ENCODE measurements at regions not wholly inside any gene's neighbourhood (a gene's known extent, or its start where the extent isn't known, plus 50 kb on each side); places are given as distances from the start of the nearest gene placed in this dataset.
A peak's percentile ranks its signal among the peaks of the same experiment; 100 is the strongest.
"Not testable (repeated sequence)": the region's sequence is repeated elsewhere in the genome, so short reads cannot be mapped to it uniquely, and the experiment has no call there.

DNA sequence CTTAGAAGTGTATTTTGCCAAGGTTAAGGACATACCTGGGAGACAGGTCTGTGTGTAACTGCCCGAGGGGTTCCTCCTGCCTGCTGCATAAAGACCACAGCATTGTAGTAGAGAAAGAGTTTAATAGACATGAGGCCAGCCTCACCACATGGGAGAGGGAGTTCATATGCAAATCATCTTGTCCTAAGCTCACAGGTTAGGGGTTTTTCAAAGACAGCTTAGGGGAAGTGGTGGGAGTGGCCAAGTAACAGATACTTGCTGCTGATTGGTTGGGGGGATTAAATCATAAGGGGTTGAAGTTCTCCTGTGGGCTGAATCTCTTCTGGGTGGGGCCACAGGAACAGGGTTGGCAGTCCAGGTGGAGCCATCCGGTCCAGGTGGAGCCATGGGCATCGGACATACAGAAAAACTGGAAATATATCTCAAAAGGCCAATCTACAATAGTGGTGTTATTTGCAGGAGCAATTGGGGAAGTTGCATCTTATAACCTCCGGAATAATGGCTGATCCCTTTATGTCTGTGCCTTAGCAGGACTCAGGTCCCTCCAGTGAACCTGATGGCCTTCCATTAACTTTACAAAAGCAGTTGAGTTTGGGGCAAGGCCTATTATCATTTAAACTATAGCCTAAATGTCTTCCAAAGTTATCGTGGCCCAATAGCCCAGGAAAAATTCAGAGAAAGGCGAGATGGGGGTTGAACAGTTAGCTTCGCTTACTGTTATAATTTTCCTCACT is 86.0 kb upstream of the MFGE8 start:
- DNase-seq (ENCODE audit: low read depth, low spot score), result no peak
- H3K4me3 ChIP-seq (ENCODE audit: low read depth, low read length), result no peak overlapping the region
- TF ChIP-seq, protein P1, sequence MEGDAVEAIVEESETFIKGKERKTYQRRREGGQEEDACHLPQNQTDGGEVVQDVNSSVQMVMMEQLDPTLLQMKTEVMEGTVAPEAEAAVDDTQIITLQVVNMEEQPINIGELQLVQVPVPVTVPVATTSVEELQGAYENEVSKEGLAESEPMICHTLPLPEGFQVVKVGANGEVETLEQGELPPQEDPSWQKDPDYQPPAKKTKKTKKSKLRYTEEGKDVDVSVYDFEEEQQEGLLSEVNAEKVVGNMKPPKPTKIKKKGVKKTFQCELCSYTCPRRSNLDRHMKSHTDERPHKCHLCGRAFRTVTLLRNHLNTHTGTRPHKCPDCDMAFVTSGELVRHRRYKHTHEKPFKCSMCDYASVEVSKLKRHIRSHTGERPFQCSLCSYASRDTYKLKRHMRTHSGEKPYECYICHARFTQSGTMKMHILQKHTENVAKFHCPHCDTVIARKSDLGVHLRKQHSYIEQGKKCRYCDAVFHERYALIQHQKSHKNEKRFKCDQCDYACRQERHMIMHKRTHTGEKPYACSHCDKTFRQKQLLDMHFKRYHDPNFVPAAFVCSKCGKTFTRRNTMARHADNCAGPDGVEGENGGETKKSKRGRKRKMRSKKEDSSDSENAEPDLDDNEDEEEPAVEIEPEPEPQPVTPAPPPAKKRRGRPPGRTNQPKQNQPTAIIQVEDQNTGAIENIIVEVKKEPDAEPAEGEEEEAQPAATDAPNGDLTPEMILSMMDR (IDR thresholded peaks at IDR 0.05; ENCODE audit: insufficient read depth, low read length, missing control alignments), result no peak
- CTCF ChIA-PET, result interaction anchor here (0.8 to 8.4 kb wide), 4 partner anchors 89 to 340 kb away, joined by 3 to 176 read pairs (median 6); no protein-coding TSS in a partner anchor
- POLR2A ChIA-PET, result no interaction called here

DNA sequence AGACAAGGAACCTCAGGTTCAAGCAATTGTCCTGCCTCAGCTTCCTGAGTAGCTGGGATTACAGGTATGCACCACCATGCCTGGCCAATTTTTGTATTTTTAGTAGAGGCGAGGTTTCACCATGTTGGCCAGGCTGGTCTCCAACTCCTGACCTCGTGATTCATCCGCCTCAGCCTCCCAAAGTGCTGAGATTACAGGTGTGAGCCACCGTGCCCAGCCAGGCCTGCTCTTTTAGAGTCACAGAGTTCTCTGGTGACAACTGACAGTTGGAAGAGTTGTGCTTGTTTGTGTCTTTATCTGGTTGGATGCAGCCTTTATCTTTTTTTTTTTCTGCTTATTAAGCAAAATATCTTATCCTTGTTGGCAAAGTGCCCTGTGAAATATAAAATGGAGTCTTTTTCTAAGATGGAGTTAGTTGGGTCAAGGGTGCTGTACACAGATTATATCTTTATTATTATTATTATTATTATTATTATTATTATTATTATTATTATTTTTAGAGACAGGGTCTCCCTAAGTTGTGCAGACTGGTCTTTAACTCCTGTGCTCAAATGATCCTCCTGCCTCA is 86.5 kb upstream of the ABHD2 start:
- H3K4me3 ChIP-seq (ENCODE audit: low read depth, low read length); DNase-seq (ENCODE audit: low read depth, low spot score): not testable (repeated sequence)
- ChIA-PET POLR2A (interaction anchor here (0.6 to 2.8 kb wide), 4 partner anchors 12 to 377 kb away, joined by 3 to 22 read pairs (median 3); partner anchors contain the start of gene MFGE8), CTCF (interaction anchor here (1.0 to 8.4 kb wide), 7 partner anchors 10 to 344 kb away, joined by 3 to 176 read pairs (median 9); no protein-coding TSS in a partner anchor)

DNA sequence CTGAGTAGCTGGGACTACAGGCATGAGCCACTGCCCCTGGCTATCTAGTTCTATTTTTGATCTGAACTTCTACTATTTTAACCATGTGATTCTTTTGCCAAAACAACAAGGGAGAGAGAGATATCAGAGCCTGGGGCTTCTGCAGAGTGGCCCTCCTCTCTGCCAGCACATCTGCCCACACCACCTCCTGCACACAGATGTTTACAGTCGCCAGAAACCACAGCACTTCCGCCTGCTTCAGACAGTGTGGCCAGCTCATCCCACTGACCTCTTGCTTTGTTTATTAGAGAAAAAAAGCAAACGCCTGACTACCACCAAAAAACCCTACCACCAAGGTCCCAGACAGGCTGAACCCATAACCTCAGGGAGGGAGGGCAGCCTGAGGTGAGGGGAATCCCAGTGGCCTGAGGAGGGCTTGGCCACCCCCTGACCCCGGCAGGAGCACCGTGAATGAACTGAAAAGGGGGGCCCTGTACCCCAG is 85.9 kb upstream of the ABHD2 start:
- peak; percentile 33 for DNase-seq (ENCODE audit: low read depth, low spot score)
- no peak overlapping the region for H3K4me3 ChIP-seq (ENCODE audit: low read depth, low read length)
- TF ChIP-seq, protein P1 (IDR thresholded peaks at IDR 0.05; ENCODE audit: insufficient read depth, low read length, missing control alignments), result no peak
- CTCF ChIA-PET, result interaction anchor here (0.9 to 8.4 kb wide), 12 partner anchors 8 to 176 kb away, joined by 3 to 176 read pairs (median 11); partner anchors contain the start of gene MFGE8
- POLR2A ChIA-PET, result interaction anchor here (0.6 to 2.8 kb wide), 4 partner anchors 13 to 378 kb away, joined by 3 to 22 read pairs (median 3); partner anchors contain the start of gene MFGE8

DNA sequence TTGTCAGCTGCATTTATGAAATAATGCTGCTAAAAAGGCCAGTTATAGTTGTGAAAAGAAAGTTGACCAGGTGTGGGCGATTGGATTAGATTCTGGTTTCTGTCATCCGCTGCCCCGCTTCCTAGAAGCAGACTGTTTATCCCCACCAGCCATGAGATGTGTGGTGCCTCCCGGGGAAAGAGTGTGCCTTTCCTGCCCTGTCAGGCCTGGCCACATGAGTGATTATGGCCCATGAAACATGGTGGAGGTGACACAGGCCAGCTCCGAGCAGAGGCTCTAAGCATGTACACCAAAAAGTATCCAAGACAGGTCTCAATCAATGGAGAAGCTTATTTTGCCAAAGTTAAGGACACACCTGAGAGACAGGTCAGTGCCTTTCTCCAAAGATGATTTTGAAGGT is 85.4 kb upstream of the ABHD2 start:
- ChIA-PET CTCF (interaction anchor here (0.9 to 8.4 kb wide), 14 partner anchors 8 to 175 kb away, joined by 3 to 176 read pairs (median 11); partner anchors contain the start of gene MFGE8), POLR2A (interaction anchor here (1.0 to 2.8 kb wide), 2 partner anchors 91 to 98 kb away, joined by 3 to 22 read pairs; partner anchors contain the start of gene MFGE8)
- TF ChIP-seq, protein P1 (IDR thresholded peaks at IDR 0.05; ENCODE audit: insufficient read depth, low read length, missing control alignments), result no peak
- DNase-seq (ENCODE audit: low read depth, low spot score), result no peak
- H3K4me3 ChIP-seq (ENCODE audit: low read depth, low read length), result no peak overlapping the region

DNA sequence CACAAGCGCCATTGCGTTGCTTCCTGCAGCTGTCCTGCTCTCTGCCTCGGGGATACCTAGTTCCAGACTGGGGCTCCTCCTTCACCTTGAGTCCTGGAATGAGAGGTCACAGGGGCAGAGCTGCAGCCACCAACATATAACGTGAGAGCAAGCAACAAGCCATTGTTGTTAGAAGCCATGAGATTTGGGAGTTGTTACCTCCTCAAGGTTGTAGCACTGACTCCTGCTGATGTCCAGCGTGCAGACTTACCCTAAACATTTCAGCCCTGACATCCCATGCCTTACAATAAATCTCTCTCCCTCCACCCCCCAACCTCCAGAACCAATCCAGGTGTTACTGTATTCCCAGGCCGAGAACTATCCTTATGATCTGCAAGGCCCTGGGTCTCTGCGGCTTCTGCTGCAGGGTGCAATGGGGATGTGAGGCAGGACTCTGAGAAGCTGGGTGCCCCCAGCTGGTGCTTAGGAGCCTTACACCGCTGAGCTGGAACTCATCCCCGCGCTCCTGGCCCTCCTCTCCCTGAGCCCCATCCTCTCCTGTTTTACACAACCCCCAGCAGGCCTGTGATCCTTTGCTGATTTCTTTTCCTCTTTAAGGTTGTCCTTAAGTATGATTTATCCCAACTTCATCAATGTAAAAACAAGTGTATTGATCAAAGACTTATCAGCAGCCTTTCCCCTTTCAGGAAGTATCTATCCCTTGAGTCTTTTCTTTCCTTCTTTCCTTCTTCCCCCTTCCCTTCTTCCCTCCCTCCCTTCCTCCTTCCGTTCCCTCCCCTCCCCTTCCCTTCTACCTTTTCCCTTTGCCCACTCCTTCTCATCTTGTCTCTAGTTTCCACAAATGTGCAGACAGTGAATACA is 84.2 kb upstream of the ABHD2 start:
- H3K4me3 ChIP-seq (ENCODE audit: low read depth, low read length), result no peak overlapping the region
- ChIA-PET CTCF (interaction anchor here (0.8 to 8.4 kb wide), 21 partner anchors 9 to 203 kb away, joined by 3 to 176 read pairs (median 7); partner anchors contain the start of gene MFGE8), POLR2A (interaction anchor here (0.6 to 2.8 kb wide), 2 partner anchors 9 to 92 kb away, joined by 3 to 22 read pairs; partner anchors contain the start of gene MFGE8)
- no peak for DNase-seq (ENCODE audit: low read depth, low spot score)
- TF ChIP-seq, protein P1 (IDR thresholded peaks at IDR 0.05; ENCODE audit: insufficient read depth, low read length, missing control alignments), result peak; percentile 82

DNA sequence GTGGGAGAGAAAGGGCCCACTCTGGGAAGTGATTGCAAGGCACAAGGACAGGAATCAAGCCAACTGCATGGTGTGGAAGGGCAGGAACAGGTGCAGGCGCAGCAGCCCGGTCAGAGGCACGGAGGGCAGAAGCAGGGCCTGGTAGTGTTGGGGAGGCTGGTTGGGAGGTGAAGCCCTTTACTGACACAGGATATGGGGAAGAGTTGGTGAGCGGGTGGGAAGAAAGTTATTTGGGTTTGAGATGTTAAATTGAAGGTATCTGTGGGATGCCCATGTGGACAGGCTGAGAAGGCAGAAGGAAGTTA is 83.6 kb upstream of the ABHD2 start:
- H3K4me3 ChIP-seq (ENCODE audit: low read depth, low read length), result no peak overlapping the region
- POLR2A ChIA-PET, result interaction anchor here (0.6 to 2.8 kb wide), 2 partner anchors 10 to 93 kb away, joined by 3 to 22 read pairs; partner anchors contain the start of gene MFGE8
- CTCF ChIA-PET, result interaction anchor here (0.8 to 8.4 kb wide), 18 partner anchors 9 to 126 kb away, joined by 3 to 176 read pairs (median 7); partner anchors contain the start of gene MFGE8
- TF ChIP-seq, protein P1 (IDR thresholded peaks at IDR 0.05; ENCODE audit: insufficient read depth, low read length, missing control alignments), result no peak
- no peak for DNase-seq (ENCODE audit: low read depth, low spot score)

DNA sequence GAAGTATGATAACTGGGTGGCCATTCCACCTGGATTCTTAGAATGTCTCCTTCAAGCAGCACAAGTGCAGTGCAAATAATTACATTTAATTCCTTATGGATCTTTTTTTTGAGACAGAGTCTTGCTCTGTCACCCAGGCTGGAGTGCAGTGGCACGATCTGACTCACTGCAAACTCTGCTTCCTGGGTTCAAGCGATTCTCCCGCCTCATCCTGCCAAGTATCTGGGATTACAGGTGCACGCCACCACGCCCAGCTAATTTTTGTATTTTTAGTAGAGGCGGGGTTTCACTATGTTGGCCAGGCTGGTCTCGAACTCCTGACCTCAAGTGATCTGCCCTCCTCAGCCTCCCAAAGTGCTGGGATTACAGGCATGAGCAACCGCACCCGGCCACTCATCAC is 80.7 kb upstream of the ABHD2 start:
- H3K4me3 ChIP-seq (ENCODE audit: low read depth, low read length); DNase-seq (ENCODE audit: low read depth, low spot score); POLR2A ChIA-PET: not testable (repeated sequence)
- CTCF ChIA-PET, result interaction anchor here (1.7 to 8.4 kb wide), 2 partner anchors 104 to 349 kb away, joined by 4 to 176 read pairs; no protein-coding TSS in a partner anchor

Measured in AG04449 (cell line).